Effector CD8-positive, alpha-beta T cell (primary cell): ENCODE measurements at regions not wholly inside any gene's neighbourhood (a gene's known extent, or its start where the extent isn't known, plus 50 kb on each side); places are given as distances from the start of the nearest gene placed in this dataset.
"Not testable (repeated sequence)": the region's sequence is repeated elsewhere in the genome, so short reads cannot be mapped to it uniquely, and the experiment has no call there.

Experiments used
- DNase-seq: peaks from one replicate; lab custom pipeline; 2025; lab: John Stamatoyannopoulos, UW

GRCh38 chr22:49457946-49458707 lies 369.5 kb downstream of the BRD1 start:
- DNase-seq: no peak

GRCh38 chr22:49457146-49457545 lies 370.5 kb downstream of the BRD1 start:
- no peak for DNase-seq

GRCh38 chr22:49455595-49455994 lies 372.1 kb downstream of the BRD1 start:
- DNase-seq: no peak

- DNase-seq: no peak
These were observed 372.9 kb downstream of the BRD1 start for GRCh38 chr22:49454726-49455125.

GRCh38 chr22:49453771-49454170 lies 373.9 kb downstream of the BRD1 start:
- no peak for DNase-seq

- DNase-seq: not testable (repeated sequence)
These were observed 374.7 kb downstream of the BRD1 start for GRCh38 chr22:49453019-49453418.

GRCh38 chr22:49452362-49452946 lies 375.2 kb downstream of the BRD1 start:
- no peak for DNase-seq

- DNase-seq: no peak
These were observed 376.4 kb downstream of the BRD1 start for GRCh38 chr22:49451070-49451840.

GRCh38 chr22:49450498-49450897 lies 377.2 kb downstream of the BRD1 start:
- DNase-seq: no peak

GRCh38 chr22:49449811-49450446 lies 377.7 kb downstream of the BRD1 start:
- DNase-seq: no peak

GRCh38 chr22:49449377-49449776 lies 378.3 kb downstream of the BRD1 start:
- DNase-seq: no peak

GRCh38 chr22:49448526-49448925 lies 379.1 kb downstream of the BRD1 start:
- no peak for DNase-seq

GRCh38 chr22:49447837-49448236 lies 379.8 kb downstream of the BRD1 start:
- no peak for DNase-seq

- no peak for DNase-seq
These were observed 380.6 kb downstream of the BRD1 start for GRCh38 chr22:49446759-49447710.

GRCh38 chr22:49446145-49446758 lies 381.4 kb downstream of the BRD1 start:
- no peak for DNase-seq

- DNase-seq: no peak
These were observed 382.9 kb downstream of the BRD1 start for GRCh38 chr22:49444781-49445180.

GRCh38 chr22:49440931-49441330 lies 386.7 kb downstream of the BRD1 start:
- DNase-seq: no peak

- no peak for DNase-seq
These were observed 388.3 kb downstream of the BRD1 start for GRCh38 chr22:49439373-49439772.

GRCh38 chr22:49437956-49438355 lies 389.7 kb downstream of the BRD1 start:
- no peak for DNase-seq

GRCh38 chr22:49437356-49437755 lies 390.3 kb downstream of the BRD1 start:
- no peak for DNase-seq

GRCh38 chr22:49436056-49436455 lies 391.6 kb downstream of the BRD1 start:
- DNase-seq: no peak
